H4 (cell line): ENCODE measurements at regions not wholly inside any gene's neighbourhood (a gene's known extent, or its start where the extent isn't known, plus 50 kb on each side); places are given as distances from the start of the nearest gene placed in this dataset.

Source experiments
- DNase-seq: peaks from one replicate; pipeline ENCODE4 v3.0.0-alpha.2; 2015; ENCODE audit warnings: low spot score

DNA sequence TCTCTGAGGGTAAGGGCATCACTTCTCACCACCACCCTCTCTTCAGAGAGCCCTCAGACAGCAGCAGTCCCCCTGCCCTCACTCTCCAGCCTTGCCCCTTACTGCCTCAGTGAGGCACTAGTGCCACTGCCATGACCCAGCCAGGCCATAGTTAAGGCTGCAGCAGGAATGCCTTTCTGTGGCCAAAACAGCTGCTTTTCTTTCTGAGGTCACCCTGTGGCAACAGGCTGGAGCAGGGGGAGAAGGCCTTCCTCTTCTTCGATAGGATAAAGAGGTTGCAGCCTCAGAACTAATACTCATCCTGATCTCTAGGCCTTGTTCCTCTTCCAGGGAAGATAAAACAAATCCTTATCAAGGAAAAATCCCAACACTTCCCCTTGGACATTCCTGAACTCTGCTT, 56.8 kb upstream of the ECI2 start:
- DNase-seq = no peak

DNA sequence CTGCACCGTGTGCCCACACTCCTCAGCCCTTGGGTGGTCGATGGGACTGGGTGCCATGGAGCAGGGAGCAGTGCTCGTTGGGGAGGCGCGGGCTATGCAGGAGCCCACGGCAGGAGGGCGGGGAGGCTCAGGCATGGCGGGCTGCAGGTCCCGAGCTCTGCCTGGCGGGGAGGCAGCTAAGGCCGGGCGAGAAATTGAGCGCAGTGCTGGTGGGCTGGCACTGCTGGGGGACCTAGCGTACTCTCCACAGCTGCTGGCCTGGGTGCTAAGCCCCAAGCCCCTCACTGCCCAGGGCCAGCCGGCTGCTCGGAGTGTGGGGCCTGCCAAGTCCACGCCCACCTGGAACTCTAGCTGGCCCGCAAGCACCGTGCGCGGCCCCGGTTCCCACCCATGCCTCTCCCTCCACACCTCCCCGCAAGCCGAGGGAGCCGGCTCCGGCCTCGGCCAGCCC, 55.9 kb upstream of the ECI2 start:
- no peak for DNase-seq

DNA sequence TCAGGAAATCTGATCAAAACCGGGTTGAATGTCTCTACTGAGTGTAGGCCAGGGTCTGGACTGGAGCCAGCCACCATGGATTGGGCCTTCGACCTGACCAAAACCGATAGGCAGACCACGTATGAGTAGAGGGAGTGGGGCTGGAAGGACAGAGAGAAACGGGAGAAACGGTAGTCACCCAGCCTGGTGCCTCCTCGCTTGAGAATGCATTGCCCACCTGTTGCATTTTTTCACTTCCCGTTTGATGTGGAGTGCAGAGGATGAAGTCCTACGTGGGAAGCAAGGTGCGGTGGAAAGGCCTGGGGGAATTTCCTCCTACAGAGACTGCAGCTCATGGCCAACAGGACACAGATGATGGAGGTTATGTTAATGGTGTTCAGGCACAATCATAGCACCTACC, 53.9 kb upstream of the ECI2 start:
- DNase-seq = no peak

DNA sequence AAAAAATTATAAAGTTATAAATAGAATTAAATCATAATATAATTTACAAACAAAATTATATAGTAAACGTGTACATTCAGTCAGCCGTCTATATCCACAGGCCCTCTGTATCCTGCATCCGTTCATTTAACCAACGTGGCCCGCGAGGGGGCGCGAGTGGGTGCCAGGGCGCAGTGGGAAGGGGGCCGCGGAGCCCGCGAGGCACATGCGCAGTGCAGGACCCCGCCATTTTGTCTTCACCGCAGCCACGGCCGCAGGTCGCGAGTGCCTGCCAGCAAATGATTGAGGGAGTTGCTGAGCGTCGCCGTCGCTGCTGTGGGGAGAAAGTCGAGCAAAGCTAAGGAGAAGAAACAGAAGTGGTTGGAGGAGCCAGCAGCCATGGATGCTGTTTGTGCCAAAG, 53.4 kb upstream of the ECI2 start:
- no peak for DNase-seq

DNA sequence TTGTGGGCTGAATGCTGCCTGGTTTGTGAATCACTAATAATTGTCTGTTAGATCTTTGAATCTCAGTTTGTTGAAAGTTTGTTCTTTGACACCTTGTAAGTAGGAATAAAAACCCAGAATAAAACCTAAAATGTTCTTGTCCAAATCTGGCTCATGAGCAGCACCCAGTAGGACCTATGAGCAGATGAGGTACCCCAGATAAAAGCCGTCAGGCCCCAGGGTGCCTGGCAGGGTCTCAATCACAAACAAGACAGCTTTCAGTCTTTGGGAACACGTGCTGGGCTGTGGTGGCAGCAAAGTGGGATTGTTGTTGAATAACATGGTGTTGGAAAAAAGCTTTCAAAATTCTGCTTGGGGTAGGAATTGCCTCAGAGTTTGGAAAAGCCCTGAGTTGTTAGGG, 52.1 kb upstream of the ECI2 start:
- no peak for DNase-seq

DNA sequence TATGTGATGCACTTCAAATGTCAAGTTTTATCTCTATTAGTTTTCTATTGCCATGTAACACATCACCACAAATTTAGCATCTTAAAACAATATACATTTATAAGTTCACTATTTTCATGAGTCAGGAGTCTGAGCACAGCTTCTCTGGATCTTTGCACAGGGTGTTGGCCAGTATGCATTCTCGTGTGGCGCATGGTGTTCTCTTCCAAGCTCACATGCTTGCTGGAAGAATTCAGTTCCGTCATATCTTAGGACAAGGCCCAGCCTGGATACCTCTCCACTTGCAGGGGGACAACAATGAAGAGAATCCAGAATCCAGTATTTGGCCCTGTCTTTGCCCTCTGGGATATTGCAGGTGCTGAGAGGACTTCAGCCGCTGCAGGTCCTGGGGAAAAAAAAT, 51.0 kb upstream of the ECI2 start:
- DNase-seq = no peak

DNA sequence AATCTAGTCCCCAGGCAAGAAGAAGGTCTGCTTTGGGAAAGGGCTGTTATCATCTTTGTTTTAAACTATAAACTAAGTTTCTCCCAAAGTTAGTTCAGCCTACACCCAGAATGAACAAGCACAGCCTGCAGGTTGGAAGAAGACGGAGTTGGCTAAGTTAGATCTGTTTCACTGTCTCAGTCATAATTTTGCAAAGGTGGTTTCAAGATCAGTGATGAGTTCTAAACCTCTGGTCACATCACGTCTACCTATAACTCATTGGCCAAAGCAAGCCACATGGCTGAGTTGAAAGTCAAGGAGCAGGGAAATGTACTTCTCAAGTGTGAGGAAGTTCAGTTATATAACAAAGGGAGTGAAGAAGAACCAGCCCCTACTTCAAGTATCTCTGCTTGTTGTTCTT, 50.5 kb upstream of the ECI2 start:
- DNase-seq = no peak

DNA sequence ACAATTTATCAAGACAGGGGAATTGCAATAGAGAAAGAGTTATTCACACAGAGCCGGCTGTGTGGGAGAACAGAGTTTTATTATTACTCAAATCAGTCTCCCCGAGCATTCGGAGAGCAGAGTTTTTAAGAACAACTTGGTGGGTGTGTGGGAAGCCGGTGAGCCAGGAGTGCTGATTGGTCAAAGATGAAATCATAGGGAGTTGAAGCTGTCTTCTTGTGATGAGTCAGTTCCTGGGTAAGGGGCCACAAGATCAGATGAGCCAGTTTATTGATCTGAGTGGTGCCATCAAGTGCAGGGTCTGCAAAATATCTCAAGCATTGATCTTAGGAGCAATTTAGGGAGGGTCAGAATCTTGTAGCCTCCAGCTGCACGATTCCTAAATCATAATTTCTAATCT, 50.0 kb upstream of the ECI2 start:
- DNase-seq = no peak
